ENCODE measurements at regions not wholly inside any gene's neighbourhood (a gene's known extent, or its start where the extent isn't known, plus 50 kb on each side); places are given as distances from the start of the nearest gene placed in this dataset.
"Not testable (repeated sequence)": the region's sequence is repeated elsewhere in the genome, so short reads cannot be mapped to it uniquely, and the experiment has no call there.

GRCh38 chr9:75491533-75491932 lies 398.9 kb upstream of the PCSK5 start:
- H3K4me3 ChIP-seq = no peak overlapping the region
- H3K27ac ChIP-seq = no peak overlapping the region
- H3K27me3 ChIP-seq (ENCODE audit: insufficient read depth, low read depth) = no peaks in the 10 kb centered on the region
- no TSS peak for BruUV-seq (replicated peaks)
- ChIA-PET CTCF (no interaction called here), POLR2A (ENCODE audit: unreplicated experiment) (no interaction called here)
- H3K79me2 ChIP-seq (ENCODE audit: low read depth) = no peaks in the 10 kb centered on the region
- no peaks in the 10 kb centered on the region for H3K9me2 ChIP-seq (ENCODE audit: insufficient read depth)
- no peaks in the 10 kb centered on the region for H3K4me1 ChIP-seq (replicated peaks; ENCODE audit: insufficient read depth)
- no peaks in the 10 kb centered on the region for H3F3A ChIP-seq (ENCODE audit: insufficient read depth, low read depth)
- no peak overlapping the region for H3K4me2 ChIP-seq
- no peaks in the 10 kb centered on the region for H4K20me1 ChIP-seq (ENCODE audit: insufficient read depth)
- H3K9me3 ChIP-seq (ENCODE audit: insufficient read depth, low read depth) = no peaks in the 10 kb centered on the region
- H3K36me3 ChIP-seq (ENCODE audit: low read depth) = no peaks in the 10 kb centered on the region
- DNase-seq = no peak
- no peak for TF ChIP-seq CTCF (conservative IDR thresholded peaks at IDR 0.05)
- TF ChIP-seq EZH2 (IDR thresholded peaks at IDR 0.05; ENCODE audit: low read depth) = no peak
- H2AFZ ChIP-seq = no peak overlapping the region
- intact Hi-C loops (cut with micrococcal nuclease; ENCODE audit: unreplicated experiment) = no loop called here

GRCh38 chr9:75499812-75500211 lies 390.7 kb upstream of the PCSK5 start:
- Histone ChIP-seq H3K36me3 (ENCODE audit: low read depth) (no peaks in the 10 kb centered on the region), H2AFZ (no peak overlapping the region), H3K4me2 (no peak overlapping the region), H3F3A (ENCODE audit: insufficient read depth, low read depth) (no peaks in the 10 kb centered on the region), H3K4me1 (replicated peaks; ENCODE audit: insufficient read depth) (no peaks in the 10 kb centered on the region), H3K9me3 (ENCODE audit: insufficient read depth, low read depth) (no peaks in the 10 kb centered on the region), H3K9me2 (ENCODE audit: insufficient read depth) (no peaks in the 10 kb centered on the region), H3K27me3 (ENCODE audit: insufficient read depth, low read depth) (no peaks in the 10 kb centered on the region), H3K27ac (no peak overlapping the region), H4K20me1 (ENCODE audit: insufficient read depth) (no peaks in the 10 kb centered on the region), H3K79me2 (ENCODE audit: low read depth) (no peaks in the 10 kb centered on the region), H3K4me3 (no peak overlapping the region)
- CTCF ChIA-PET = no interaction called here
- POLR2A ChIA-PET (ENCODE audit: unreplicated experiment) = no interaction called here
- TF ChIP-seq EZH2 (IDR thresholded peaks at IDR 0.05; ENCODE audit: low read depth) = no peak
- no peak for TF ChIP-seq CTCF (conservative IDR thresholded peaks at IDR 0.05)
- no peak for DNase-seq
- no TSS peak for BruUV-seq (replicated peaks)
- intact Hi-C loops (cut with micrococcal nuclease; ENCODE audit: unreplicated experiment) = no loop called here

- Histone ChIP-seq H3K79me2 (ENCODE audit: low read depth) (no peaks in the 10 kb centered on the region), H2AFZ (no peak overlapping the region), H3F3A (ENCODE audit: insufficient read depth, low read depth) (no peaks in the 10 kb centered on the region), H3K9me3 (ENCODE audit: insufficient read depth, low read depth) (no peaks in the 10 kb centered on the region), H3K36me3 (ENCODE audit: low read depth) (no peaks in the 10 kb centered on the region), H3K27me3 (ENCODE audit: insufficient read depth, low read depth) (no peaks in the 10 kb centered on the region), H3K27ac (no peak overlapping the region), H3K4me3 (no peak overlapping the region), H4K20me1 (ENCODE audit: insufficient read depth) (no peaks in the 10 kb centered on the region), H3K9me2 (ENCODE audit: insufficient read depth) (no peaks in the 10 kb centered on the region), H3K4me1 (replicated peaks; ENCODE audit: insufficient read depth) (no peaks in the 10 kb centered on the region), H3K4me2 (no peak overlapping the region)
- no peak for TF ChIP-seq EZH2 (IDR thresholded peaks at IDR 0.05; ENCODE audit: low read depth)
- no peak for TF ChIP-seq CTCF (conservative IDR thresholded peaks at IDR 0.05)
- CTCF ChIA-PET = no interaction called here
- intact Hi-C loops (cut with micrococcal nuclease; ENCODE audit: unreplicated experiment) = no loop called here
- no TSS peak for BruUV-seq (replicated peaks)
- DNase-seq = no peak
- POLR2A ChIA-PET (ENCODE audit: unreplicated experiment) = no interaction called here
These were observed 390.0 kb upstream of the PCSK5 start for GRCh38 chr9:75500479-75500878.

- DNase-seq; H4K20me1 ChIP-seq (ENCODE audit: insufficient read depth); H3K36me3 ChIP-seq (ENCODE audit: low read depth); H3K4me3 ChIP-seq; H3K27me3 ChIP-seq (ENCODE audit: insufficient read depth, low read depth); H3K27ac ChIP-seq; POLR2A ChIA-PET (ENCODE audit: unreplicated experiment); intact Hi-C loops (cut with micrococcal nuclease; ENCODE audit: unreplicated experiment); H3K9me2 ChIP-seq (ENCODE audit: insufficient read depth); BruUV-seq (replicated peaks); CTCF ChIA-PET; H3K4me1 ChIP-seq (replicated peaks; ENCODE audit: insufficient read depth); H3K9me3 ChIP-seq (ENCODE audit: insufficient read depth, low read depth); H3F3A ChIP-seq (ENCODE audit: insufficient read depth, low read depth); H3K79me2 ChIP-seq (ENCODE audit: low read depth); H3K4me2 ChIP-seq; H2AFZ ChIP-seq: not testable (repeated sequence)
These were observed 389.5 kb upstream of the PCSK5 start for GRCh38 chr9:75500940-75501339.
